SHP77 (cell line): ENCODE measurements at regions not wholly inside any gene's neighbourhood (a gene's known extent, or its start where the extent isn't known, plus 50 kb on each side); places are given as distances from the start of the nearest gene placed in this dataset.
"Not testable (repeated sequence)": the region's sequence is repeated elsewhere in the genome, so short reads cannot be mapped to it uniquely, and the experiment has no call there.

Experiments
- DNase-seq, 2 experiments: peaks; one replicate each; lab custom pipeline; 2025; lab: John Stamatoyannopoulos, UW

- DNase-seq = no peak
These were observed 882.4 kb upstream of the EEF2KMT start for GRCh38 chr16:5979905-5980550.

GRCh38 chr16:5977329-5977728 lies 879.7 kb upstream of the EEF2KMT start:
- no peak for DNase-seq

- no peak for DNase-seq
These were observed 875.2 kb upstream of the EEF2KMT start for GRCh38 chr16:5972747-5973146.

- no peak for DNase-seq
These were observed 874.3 kb upstream of the EEF2KMT start for GRCh38 chr16:5971924-5972323.

GRCh38 chr16:5971106-5971505 lies 873.5 kb upstream of the EEF2KMT start:
- DNase-seq = no peak

- no peak for DNase-seq
These were observed 868.4 kb upstream of the EEF2KMT start for GRCh38 chr16:5966004-5966403.

- no peak for DNase-seq
These were observed 867.7 kb upstream of the EEF2KMT start for GRCh38 chr16:5965321-5965720.

GRCh38 chr16:5951486-5951885 lies 853.9 kb upstream of the EEF2KMT start:
- no peak for DNase-seq

- DNase-seq = no peak
These were observed 847.4 kb upstream of the EEF2KMT start for GRCh38 chr16:5944971-5945370.

GRCh38 chr16:5938607-5939006 lies 841.0 kb upstream of the EEF2KMT start:
- DNase-seq = no peak

GRCh38 chr16:5932906-5933305 lies 835.3 kb upstream of the EEF2KMT start:
- no peak for DNase-seq

GRCh38 chr16:5928476-5929065 lies 831.0 kb upstream of the EEF2KMT start:
- no peak for DNase-seq

GRCh38 chr16:5925850-5926249 lies 828.3 kb upstream of the EEF2KMT start:
- no peak for DNase-seq

- no peak for DNase-seq
These were observed 825.1 kb upstream of the EEF2KMT start for GRCh38 chr16:5922686-5923085.

GRCh38 chr16:5918567-5919130 lies 821.1 kb upstream of the EEF2KMT start:
- no peak for DNase-seq

GRCh38 chr16:5917436-5918195 lies 820.0 kb upstream of the EEF2KMT start:
- DNase-seq = no peak

- no peak for DNase-seq
These were observed 819.2 kb upstream of the EEF2KMT start for GRCh38 chr16:5916711-5917191.

- DNase-seq = no peak
These were observed 813.6 kb upstream of the EEF2KMT start for GRCh38 chr16:5911241-5911640.

- not testable (repeated sequence) for DNase-seq
These were observed 812.0 kb upstream of the EEF2KMT start for GRCh38 chr16:5909556-5909955.

GRCh38 chr16:5907544-5907943 lies 809.9 kb upstream of the EEF2KMT start:
- no peak for DNase-seq

GRCh38 chr16:5906351-5906750 lies 808.8 kb upstream of the EEF2KMT start:
- DNase-seq = no peak

- DNase-seq = no peak
These were observed 808.3 kb upstream of the EEF2KMT start for GRCh38 chr16:5905935-5906334.

GRCh38 chr16:5903832-5904231 lies 806.2 kb upstream of the EEF2KMT start:
- DNase-seq = no peak
